SK-N-SH (cell line): ENCODE measurements at regions not wholly inside any gene's neighbourhood (a gene's known extent, or its start where the extent isn't known, plus 50 kb on each side); places are given as distances from the start of the nearest gene placed in this dataset.

Experiments
- CTCF ChIA-PET: fragments of 300-600, 350-600 bp; formaldehyde crosslinking; extraction: SDS; loops from one replicate; lab custom pipeline; 2021; lab: Yijun Ruan, JAX
- POLR2A ChIA-PET: fragments of 350-600 bp; sonication (Branson Sonifier 250); formaldehyde crosslinking; extraction: SDS; loops from one replicate; lab custom pipeline; 2020; ENCODE audit warnings: antibody characterized with exemption, inconsistent platforms; lab: Yijun Ruan, JAX
- DNase-seq: peaks from one replicate; pipeline ENCODE4 v3.0.0; 2012
- H2AFZ ChIP-seq: fragments of 200-600 bp; sonication (generic); 2 replicates; pipeline ENCODE4 v1.8.1; 2016; ENCODE audit warnings: antibody characterized with exemption, mild to moderate bottlenecking, low read depth
- H3F3A ChIP-seq: fragments of 200-600 bp; sonication (generic); replicated peaks from 2 replicates; pipeline ENCODE3; 2016; ENCODE audit warnings: antibody characterized with exemption, mild to moderate bottlenecking; ENCODE audit not compliant: insufficient read depth
- H3K27ac ChIP-seq, 2 experiments: fragments of 200-500 bp in 1 of 2; fragments of 200-600 bp in 1 of 2; sonication (Bioruptor generic) in 1 of 2; sonication (generic), shearing (Covaris generic) in 1 of 2; 2 replicates each; pipeline versions ENCODE4 v1.5.1 to v1.6.1; 2014 to 2016; ENCODE audit warnings: low read depth in 2 of 2, inconsistent platforms in 1 of 2, low read length in 1 of 2, mild to moderate bottlenecking in 1 of 2, mixed read lengths in 1 of 2
- H3K27me3 ChIP-seq: fragments of 200-600 bp; sonication (generic), shearing (Covaris generic); 2 replicates; pipeline ENCODE4 v1.6.1; 2016; ENCODE audit warnings: mixed run types; ENCODE audit not compliant: insufficient read depth
- H3K36me3 ChIP-seq, 2 experiments: fragments of 200-500 bp in 1 of 2; fragments of 200-600 bp in 1 of 2; sonication (Bioruptor generic) in 1 of 2; sonication (generic) in 1 of 2; replicated peaks in 1 of 2; 2 replicates each; pipeline versions ENCODE3 to v1.5.1; 2014 to 2016; ENCODE audit warnings: low read length in 1 of 2, mild to moderate bottlenecking in 1 of 2; ENCODE audit not compliant: insufficient read depth in 2 of 2, control insufficient read depth in 1 of 2
- H3K4me1 ChIP-seq, 2 experiments: fragments of 200-500 bp in 1 of 2; fragments of 200-600 bp in 1 of 2; sonication (Bioruptor generic) in 1 of 2; sonication (generic), shearing (Covaris generic) in 1 of 2; 2 replicates each; pipeline versions ENCODE4 v1.5.1 to v1.6.1; 2014 to 2016; ENCODE audit warnings: low read depth in 1 of 2, low read length in 1 of 2, mixed run types in 1 of 2; ENCODE audit not compliant: insufficient read depth in 2 of 2, control insufficient read depth in 1 of 2
- H3K4me2 ChIP-seq: fragments of 200-600 bp; sonication (generic), shearing (Covaris generic); 2 replicates; pipeline ENCODE4 v1.6.1; 2017; ENCODE audit warnings: mixed run types
- H3K4me3 ChIP-seq, 2 experiments: fragments of 200-500 bp in 1 of 2; fragments of 200-600 bp in 1 of 2; sonication (Bioruptor generic) in 1 of 2; sonication (generic), shearing (Covaris generic) in 1 of 2; 2 replicates each; pipeline versions ENCODE4 v1.5.1 to v1.8.1; 2014 to 2016; ENCODE audit warnings: low read depth in 2 of 2, inconsistent platforms in 1 of 2, low read length in 1 of 2, mild to moderate bottlenecking in 1 of 2, mixed read lengths in 1 of 2, moderate library complexity in 1 of 2
- H3K79me2 ChIP-seq: fragments of 200-600 bp; sonication (generic); 2 replicates; pipeline ENCODE4 v1.8.1; 2017; ENCODE audit warnings: mild to moderate bottlenecking; ENCODE audit not compliant: insufficient read depth
- H3K9ac ChIP-seq: fragments of 200-600 bp; sonication (generic); 2 replicates; pipeline ENCODE4 v1.6.1; 2017; ENCODE audit warnings: mixed run types
- H3K9me2 ChIP-seq: fragments of 200-600 bp; sonication (generic); 2 replicates; pipeline ENCODE4 v1.6.1; 2017; ENCODE audit warnings: mixed run types
- H3K9me3 ChIP-seq: fragments of 200-600 bp; sonication (generic); 2 replicates; pipeline ENCODE4 v1.6.1; 2017; ENCODE audit warnings: mixed run types, mild to moderate bottlenecking, moderate library complexity
- H4K20me1 ChIP-seq: fragments of 200-600 bp; sonication (generic); 2 replicates; pipeline ENCODE4 v1.6.1; 2017; ENCODE audit warnings: mild to moderate bottlenecking, mixed run types; ENCODE audit not compliant: insufficient read depth
- CHD2 ChIP-seq: fragments of 150-350 bp; IDR thresholded peaks from 2 replicates; pipeline ENCODE4 v1.6.1; 2018; ENCODE audit warnings: low read length; ENCODE audit not compliant: partially characterized antibody
- ELF1 ChIP-seq: IDR thresholded peaks from 2 replicates; pipeline ENCODE4 v1.4.0; 2012
- EP300 ChIP-seq, 2 experiments: IDR thresholded peaks; 2 replicates each; pipeline versions ENCODE4 v1.4.0 to v1.6.1; 2012; ENCODE audit warnings: borderline replicate concordance in 1 of 2, low read depth in 1 of 2, low read length in 1 of 2
- EZH2phosphoT487 ChIP-seq: fragments of 200-600 bp; sonication (generic); IDR thresholded peaks from 2 replicates; pipeline ENCODE4 v1.6.1; 2017; ENCODE audit warnings: low read depth, mixed run types, mild to moderate bottlenecking, antibody characterized with exemption, moderate library complexity, borderline replicate concordance
- FOSL2 ChIP-seq: IDR thresholded peaks from 2 replicates; pipeline ENCODE4 v1.4.0; 2012; ENCODE audit warnings: low read depth, mild to moderate bottlenecking, moderate library complexity, borderline replicate concordance
- FOXM1 ChIP-seq: IDR thresholded peaks from 2 replicates; pipeline ENCODE4 v1.4.0; 2012; ENCODE audit warnings: low read depth, mild to moderate bottlenecking
- JUND ChIP-seq: IDR thresholded peaks from 2 replicates; pipeline ENCODE4 v1.4.0; 2012
- MAX ChIP-seq: IDR thresholded peaks from 2 replicates; pipeline ENCODE4 v1.4.0; 2012; ENCODE audit warnings: low read depth
- MEF2A ChIP-seq: IDR thresholded peaks from 2 replicates; pipeline ENCODE4 v1.4.0; 2012; ENCODE audit warnings: low read depth, borderline replicate concordance
- NFIC ChIP-seq: IDR thresholded peaks from 2 replicates; pipeline ENCODE4 v1.4.0; 2012; ENCODE audit warnings: borderline replicate concordance
- NRF1 ChIP-seq: IDR thresholded peaks from 2 replicates; pipeline ENCODE4 v1.6.1; 2012; ENCODE audit warnings: low read depth, mild to moderate bottlenecking, low read length
- REST ChIP-seq: IDR thresholded peaks from 2 replicates; pipeline ENCODE4 v1.6.1; 2012; ENCODE audit warnings: mild to moderate bottlenecking, low read depth, low read length, moderate library complexity
- RXRA ChIP-seq: IDR thresholded peaks from 2 replicates; pipeline ENCODE4 v1.4.0; 2012; ENCODE audit warnings: low read depth, mild to moderate bottlenecking, borderline replicate concordance
- SMC3 ChIP-seq: IDR thresholded peaks from 2 replicates; pipeline ENCODE4 v1.6.1; 2012; ENCODE audit warnings: low read depth, low read length, improper control_type of control experiment
- TCF12 ChIP-seq: IDR thresholded peaks from 2 replicates; pipeline ENCODE4 v1.4.0; 2012
- ZBTB33 ChIP-seq: IDR thresholded peaks from 2 replicates; pipeline ENCODE4 v1.4.0; 2012; ENCODE audit warnings: low read depth, borderline replicate concordance
- WGBS: methylation state at CpG from one replicate; pipeline ENCODE4 v1.1.6; 2017; ENCODE audit warnings: low lambda C conversion rate; 5-methylcytosine and 5-hydroxymethylcytosine counted together

- no peaks in the 10 kb centered on the region for H3K9me2 ChIP-seq
- no peaks in the 10 kb centered on the region for H3K4me1 ChIP-seq
- no peak overlapping the region for H2AFZ ChIP-seq
- ChIA-PET POLR2A (no interaction called here), CTCF (no interaction called here)
- H3K4me3 ChIP-seq, result no peak overlapping the region
- H3K27ac ChIP-seq, result no peak overlapping the region
- H3K79me2 ChIP-seq, result no peaks in the 10 kb centered on the region
- H3K4me2 ChIP-seq, result no peak overlapping the region
- H3F3A ChIP-seq, result no peaks in the 10 kb centered on the region
- no peaks in the 10 kb centered on the region for H3K9me3 ChIP-seq
- no peak for DNase-seq
- no peaks in the 10 kb centered on the region for H3K36me3 ChIP-seq
- WGBS, result 0% methylated on average over 2 of the region's 4 CpGs
- no peak overlapping the region for H3K9ac ChIP-seq
- TF ChIP-seq CHD2 (no peak), TCF12 (no peak), RXRA (no peak), FOSL2 (no peak), FOXM1 (no peak), MEF2A (no peak), EP300 (IDR thresholded peaks at IDR 0.05; ENCODE audit: borderline replicate concordance in 1 of 2, low read depth in 1 of 2, low read length in 1 of 2) (no peak), ZBTB33 (no peak), NFIC (no peak), NRF1 (no peak), MAX (no peak), SMC3 (no peak), EZH2phosphoT487 (no peak), JUND (no peak), REST (no peak), ELF1 (no peak)
- TF ChIP-seq, all 33 proteins: peak for 0
- Histone ChIP-seq H4K20me1 (no peaks in the 10 kb centered on the region), H3K27me3 (no peaks in the 10 kb centered on the region)
Observed at GRCh38 chr1:4207183-4207582, 307.1 kb upstream of the C1orf174 start.
